ENCODE measurements at regions not wholly inside any gene's neighbourhood (a gene's known extent, or its start where the extent isn't known, plus 50 kb on each side); places are given as distances from the start of the nearest gene placed in this dataset.
"Not testable (repeated sequence)": the region's sequence is repeated elsewhere in the genome, so short reads cannot be mapped to it uniquely, and the experiment has no call there.

- intact Hi-C loops (cut with micrococcal nuclease): loop anchor here (1.0 kb wide), 2 partner anchors 44 to 179 kb away; no protein-coding TSS in a partner anchor
- no peak overlapping the region for H3K4me3 ChIP-seq (ENCODE audit: low read length)
- CTCF ChIA-PET: interaction anchor here (1.0 kb wide), 1 partner anchor 39 kb away, joined by 3 read pairs; no protein-coding TSS in a partner anchor
- H3K9me3 ChIP-seq (ENCODE audit: low read length): no peaks in the 10 kb centered on the region
- H3K36me3 ChIP-seq (ENCODE audit: low read depth, low read length): no peaks in the 10 kb centered on the region
- POLR2A ChIA-PET (ENCODE audit: unreplicated experiment): no interaction called here
- H2AFZ ChIP-seq (ENCODE audit: low read length): no peak overlapping the region
- no peaks in the 10 kb centered on the region for H3F3A ChIP-seq (ENCODE audit: low read length, unreplicated experiment)
- no peaks in the 10 kb centered on the region for H4K20me1 ChIP-seq (ENCODE audit: low read length)
- H3K9ac ChIP-seq (ENCODE audit: low read length): no peak overlapping the region
- TF ChIP-seq EZH2 (IDR thresholded peaks at IDR 0.05; ENCODE audit: low read length, unreplicated experiment): no peak
- TF ChIP-seq, protein P1, sequence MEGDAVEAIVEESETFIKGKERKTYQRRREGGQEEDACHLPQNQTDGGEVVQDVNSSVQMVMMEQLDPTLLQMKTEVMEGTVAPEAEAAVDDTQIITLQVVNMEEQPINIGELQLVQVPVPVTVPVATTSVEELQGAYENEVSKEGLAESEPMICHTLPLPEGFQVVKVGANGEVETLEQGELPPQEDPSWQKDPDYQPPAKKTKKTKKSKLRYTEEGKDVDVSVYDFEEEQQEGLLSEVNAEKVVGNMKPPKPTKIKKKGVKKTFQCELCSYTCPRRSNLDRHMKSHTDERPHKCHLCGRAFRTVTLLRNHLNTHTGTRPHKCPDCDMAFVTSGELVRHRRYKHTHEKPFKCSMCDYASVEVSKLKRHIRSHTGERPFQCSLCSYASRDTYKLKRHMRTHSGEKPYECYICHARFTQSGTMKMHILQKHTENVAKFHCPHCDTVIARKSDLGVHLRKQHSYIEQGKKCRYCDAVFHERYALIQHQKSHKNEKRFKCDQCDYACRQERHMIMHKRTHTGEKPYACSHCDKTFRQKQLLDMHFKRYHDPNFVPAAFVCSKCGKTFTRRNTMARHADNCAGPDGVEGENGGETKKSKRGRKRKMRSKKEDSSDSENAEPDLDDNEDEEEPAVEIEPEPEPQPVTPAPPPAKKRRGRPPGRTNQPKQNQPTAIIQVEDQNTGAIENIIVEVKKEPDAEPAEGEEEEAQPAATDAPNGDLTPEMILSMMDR (conservative IDR thresholded peaks at IDR 0.05; ENCODE audit: low read depth, low read length): peak; percentile 74
- TF ChIP-seq EZH2phosphoT487 (IDR thresholded peaks at IDR 0.05; ENCODE audit: borderline replicate concordance, low read length): no peak
- peak; percentile 37; the same call in 1 of the 2 replicates for ATAC-seq
- H3K27me3 ChIP-seq (ENCODE audit: low read length): peaks cover 44% of the 10 kb centered on the region
- no peaks in the 10 kb centered on the region for H3K9me2 ChIP-seq (replicated peaks; ENCODE audit: low read length)
- BruUV-seq (replicated peaks): no TSS peak
- no peaks in the 10 kb centered on the region for H3K4me1 ChIP-seq (ENCODE audit: insufficient read depth, low read length)
- H3K79me2 ChIP-seq (ENCODE audit: low read length): no peaks in the 10 kb centered on the region
- peak; percentile 51 for DNase-seq
- H3K27ac ChIP-seq (ENCODE audit: low read length): no peak overlapping the region
- H3K4me2 ChIP-seq (ENCODE audit: low read length): no peak overlapping the region
Observed at GRCh38 chr2:88919087-88919738, 227.7 kb downstream of the RPIA start.

DNA sequence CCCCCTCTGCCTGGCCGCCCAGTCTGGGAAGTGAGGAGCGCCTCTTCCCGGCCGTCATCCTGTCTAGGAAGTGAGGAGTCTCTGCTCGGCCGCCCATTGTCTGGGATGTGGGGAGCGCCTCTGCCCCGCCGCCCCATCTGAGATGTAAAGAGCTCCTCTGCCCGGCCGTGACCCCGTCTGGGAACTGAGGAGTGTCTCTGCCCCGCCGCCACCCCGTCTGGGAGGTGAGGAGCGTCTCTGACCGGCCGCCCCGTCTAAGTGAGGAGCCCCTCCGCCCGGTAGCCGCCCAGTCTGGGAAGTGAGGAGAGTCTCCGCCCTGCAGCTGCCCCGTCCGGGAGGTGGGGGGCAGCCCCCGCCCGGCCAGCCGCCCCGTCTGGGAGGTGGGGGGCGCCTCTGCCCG is 228.9 kb downstream of the RPIA start:
- not testable (repeated sequence) for ATAC-seq

GRCh38 chr2:88924533-88924932 is 233.1 kb downstream of the RPIA start:
- no peak overlapping the region for H3K4me2 ChIP-seq (ENCODE audit: low read length)
- H3K4me3 ChIP-seq (ENCODE audit: low read length): no peak overlapping the region
- peaks cover 55% of the 10 kb centered on the region for H3K27me3 ChIP-seq (ENCODE audit: low read length)
- DNase-seq (no peak), ATAC-seq (no peak)
- H3K4me1 ChIP-seq (ENCODE audit: insufficient read depth, low read length): no peaks in the 10 kb centered on the region
- no peaks in the 10 kb centered on the region for H3K79me2 ChIP-seq (ENCODE audit: low read length)
- H4K20me1 ChIP-seq (ENCODE audit: low read length): no peaks in the 10 kb centered on the region
- H3K9me2 ChIP-seq (replicated peaks; ENCODE audit: low read length): no peaks in the 10 kb centered on the region
- no peak overlapping the region for H2AFZ ChIP-seq (ENCODE audit: low read length)
- TF ChIP-seq EZH2 (IDR thresholded peaks at IDR 0.05; ENCODE audit: low read length, unreplicated experiment): no peak
- TF ChIP-seq, protein P1 (conservative IDR thresholded peaks at IDR 0.05; ENCODE audit: low read depth, low read length): no peak
- TF ChIP-seq EZH2phosphoT487 (IDR thresholded peaks at IDR 0.05; ENCODE audit: borderline replicate concordance, low read length): no peak
- no peak overlapping the region for H3K9ac ChIP-seq (ENCODE audit: low read length)
- intact Hi-C loops (cut with micrococcal nuclease): no loop called here
- no peaks in the 10 kb centered on the region for H3K36me3 ChIP-seq (ENCODE audit: low read depth, low read length)
- H3K27ac ChIP-seq (ENCODE audit: low read length): no peak overlapping the region
- H3K9me3 ChIP-seq (ENCODE audit: low read length): no peaks in the 10 kb centered on the region
- POLR2A ChIA-PET (ENCODE audit: unreplicated experiment): no interaction called here
- no TSS peak for BruUV-seq (replicated peaks)
- no peaks in the 10 kb centered on the region for H3F3A ChIP-seq (ENCODE audit: low read length, unreplicated experiment)
- CTCF ChIA-PET: no interaction called here

More for the DNA sequence above, 228.9 kb downstream of the RPIA start:
- CTCF ChIA-PET; H4K20me1 ChIP-seq (ENCODE audit: low read length); POLR2A ChIA-PET (ENCODE audit: unreplicated experiment); H3K9ac ChIP-seq (ENCODE audit: low read length); BruUV-seq (replicated peaks); H3F3A ChIP-seq (ENCODE audit: low read length, unreplicated experiment); H3K79me2 ChIP-seq (ENCODE audit: low read length); H3K36me3 ChIP-seq (ENCODE audit: low read depth, low read length); intact Hi-C loops (cut with micrococcal nuclease); H3K4me1 ChIP-seq (ENCODE audit: insufficient read depth, low read length); H2AFZ ChIP-seq (ENCODE audit: low read length); H3K27ac ChIP-seq (ENCODE audit: low read length); H3K9me3 ChIP-seq (ENCODE audit: low read length); H3K9me2 ChIP-seq (replicated peaks; ENCODE audit: low read length); H3K4me3 ChIP-seq (ENCODE audit: low read length); DNase-seq; H3K4me2 ChIP-seq (ENCODE audit: low read length): not testable (repeated sequence)
- H3K27me3 ChIP-seq (ENCODE audit: low read length): peaks cover 44% of the 10 kb centered on the region
